ENCODE measurements at regions not wholly inside any gene's neighbourhood (a gene's known extent, or its start where the extent isn't known, plus 50 kb on each side); places are given as distances from the start of the nearest gene placed in this dataset.
"Not testable (repeated sequence)": the region's sequence is repeated elsewhere in the genome, so short reads cannot be mapped to it uniquely, and the experiment has no call there.

DNA sequence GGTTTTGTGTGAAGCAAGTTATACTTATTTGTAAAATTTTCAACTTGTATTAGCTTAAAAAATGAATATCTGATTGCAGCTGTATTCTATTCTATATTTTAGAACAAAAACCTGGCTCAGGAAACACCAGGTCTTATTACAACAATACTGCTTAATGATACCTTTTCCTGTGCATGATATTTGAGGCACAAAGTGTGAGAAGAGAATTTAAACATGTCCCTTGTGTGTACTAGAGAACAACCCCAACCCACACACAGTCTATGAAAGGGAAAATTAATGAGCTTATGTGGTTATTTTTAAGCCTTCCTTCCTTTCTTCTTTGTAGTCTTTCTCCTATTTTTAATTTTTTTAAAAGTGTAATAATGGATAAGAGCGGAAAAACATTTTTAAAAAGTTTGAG, 122.6 kb upstream of the MON1B start:
- H3K4me3 Mint-ChIP-seq = no peak overlapping the region
- intact Hi-C loops (cut with micrococcal nuclease) = no loop called here
- no peak overlapping the region for H3K27ac Mint-ChIP-seq
- peaks cover 18% of the 10 kb centered on the region for H3K27me3 Mint-ChIP-seq (ENCODE audit: low read depth)
- CTCF ChIA-PET = interaction anchor here (0.7 kb wide), 1 partner anchor 467 kb away, joined by 3 read pairs; no protein-coding TSS in a partner anchor
- DNase-seq = no peak
- H3K4me1 Mint-ChIP-seq (ENCODE audit: low read depth) = no peaks in the 10 kb centered on the region
- H3K36me3 Mint-ChIP-seq (ENCODE audit: low read depth) = no peaks in the 10 kb centered on the region
- H3K9me3 Mint-ChIP-seq = no peaks in the 10 kb centered on the region

DNA sequence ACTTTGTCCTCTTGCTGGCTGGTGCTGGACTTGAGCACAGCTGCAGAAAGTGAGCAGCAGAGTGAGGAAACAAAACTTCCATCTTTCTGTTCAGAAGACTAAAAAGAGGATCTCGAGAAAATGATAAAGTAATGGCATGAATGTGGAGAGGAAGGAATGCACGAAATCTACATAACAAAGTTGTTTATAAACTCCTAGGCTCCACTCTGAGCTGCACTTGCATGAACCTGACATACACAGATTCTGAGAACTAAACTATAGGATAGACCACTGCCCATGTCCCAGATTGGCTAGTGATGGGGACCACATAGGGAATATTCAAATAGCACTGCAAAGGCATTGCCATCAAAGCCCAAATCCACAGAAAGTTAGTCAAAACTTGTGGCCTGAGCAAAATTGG, 121.1 kb upstream of the MON1B start:
- CTCF ChIA-PET = no interaction called here
- Mint-ChIP-seq H3K27ac (no peak overlapping the region), H3K36me3 (ENCODE audit: low read depth) (no peaks in the 10 kb centered on the region), H3K4me3 (no peak overlapping the region), H3K4me1 (ENCODE audit: low read depth) (no peaks in the 10 kb centered on the region), H3K9me3 (no peaks in the 10 kb centered on the region), H3K27me3 (ENCODE audit: low read depth) (peaks cover 18% of the 10 kb centered on the region)
- no peak for DNase-seq
- intact Hi-C loops (cut with micrococcal nuclease) = no loop called here

DNA sequence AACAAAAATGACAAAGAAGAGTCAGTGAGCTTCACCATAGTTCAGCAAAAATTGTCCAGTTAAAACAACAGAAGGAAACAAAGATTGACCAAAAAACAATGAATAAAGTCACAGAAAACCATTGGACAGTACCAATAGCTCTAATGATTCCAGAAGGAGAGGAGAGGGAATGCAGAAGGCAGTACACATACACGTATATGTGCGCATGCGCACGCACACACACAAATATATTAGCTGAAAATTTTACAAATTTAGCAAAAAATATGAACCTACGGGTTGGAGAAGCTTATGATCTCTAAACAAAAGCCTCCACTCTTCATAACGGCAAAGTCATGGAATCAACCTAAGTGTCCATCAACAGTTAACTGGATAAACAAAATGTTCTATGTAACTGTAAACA, 120.3 kb upstream of the MON1B start:
- Mint-ChIP-seq H3K9me3 (no peaks in the 10 kb centered on the region), H3K27me3 (ENCODE audit: low read depth) (peaks cover 18% of the 10 kb centered on the region), H3K27ac (no peak overlapping the region), H3K36me3 (ENCODE audit: low read depth) (no peaks in the 10 kb centered on the region), H3K4me3 (no peak overlapping the region), H3K4me1 (ENCODE audit: low read depth) (no peaks in the 10 kb centered on the region)
- no peak for DNase-seq
- CTCF ChIA-PET = no interaction called here
- intact Hi-C loops (cut with micrococcal nuclease) = no loop called here

DNA sequence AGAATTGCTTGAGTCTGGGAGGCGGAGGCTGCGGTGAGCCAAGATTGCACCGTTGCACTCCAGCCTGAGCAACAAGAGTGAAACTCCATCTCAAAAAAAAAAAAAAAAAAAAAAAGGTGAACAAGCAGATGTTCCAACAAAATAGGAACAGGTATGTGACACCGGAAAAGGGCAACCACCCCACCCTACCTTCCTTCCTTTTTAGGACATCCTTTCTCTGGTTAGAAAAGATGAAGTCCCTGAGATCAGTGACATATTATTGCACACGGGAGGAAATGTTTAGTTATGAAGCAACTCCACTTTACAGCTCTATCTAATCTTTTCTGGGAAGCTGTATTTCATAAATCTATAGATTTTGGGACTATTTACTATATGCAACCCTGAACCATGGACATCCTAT, 114.2 kb upstream of the MON1B start:
- no peak overlapping the region for H3K27ac Mint-ChIP-seq
- H3K4me3 Mint-ChIP-seq = no peak overlapping the region

DNA sequence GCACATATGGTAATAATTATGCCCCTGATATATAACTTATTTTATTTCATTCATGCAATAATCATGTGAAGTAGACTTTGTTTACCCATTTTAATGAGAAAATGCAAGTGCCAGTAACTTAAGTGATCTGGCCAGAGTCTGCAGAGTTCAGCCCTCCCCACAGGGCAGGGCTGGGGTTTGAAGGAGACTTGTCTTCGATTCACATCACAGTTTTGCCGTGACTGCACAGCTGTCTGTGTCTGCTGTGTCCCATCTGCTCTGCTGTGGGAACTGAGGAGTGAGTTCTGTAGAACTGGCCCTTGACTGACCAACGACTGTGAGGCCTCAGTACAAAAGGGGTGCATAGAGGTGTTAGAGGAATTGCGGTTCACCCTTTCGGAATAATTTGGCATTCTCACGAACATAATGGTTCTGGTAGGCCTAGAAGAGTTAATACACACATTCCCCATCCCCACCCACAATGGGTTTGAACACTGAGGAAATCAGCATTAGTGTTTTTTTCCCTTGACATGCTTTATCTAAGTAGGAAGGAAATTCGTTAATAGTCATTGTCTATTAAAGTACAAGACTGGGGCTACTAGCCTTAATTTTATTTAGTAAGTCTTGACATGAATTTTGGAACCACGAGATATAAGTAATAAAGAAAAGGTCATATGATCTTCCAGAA, 113.6 kb upstream of the MON1B start:
- no peaks in the 10 kb centered on the region for H3K9me3 Mint-ChIP-seq
- no peak for DNase-seq
- CTCF ChIA-PET = no interaction called here

More for the DNA sequence above, 114.2 kb upstream of the MON1B start:
- Mint-ChIP-seq H3K4me1 (ENCODE audit: low read depth) (no peaks in the 10 kb centered on the region), H3K27me3 (ENCODE audit: low read depth) (peaks cover 3% of the 10 kb centered on the region), H3K36me3 (ENCODE audit: low read depth) (no peaks in the 10 kb centered on the region), H3K9me3 (no peaks in the 10 kb centered on the region)
- intact Hi-C loops (cut with micrococcal nuclease) = no loop called here
- no peak for DNase-seq
- CTCF ChIA-PET = no interaction called here

DNA sequence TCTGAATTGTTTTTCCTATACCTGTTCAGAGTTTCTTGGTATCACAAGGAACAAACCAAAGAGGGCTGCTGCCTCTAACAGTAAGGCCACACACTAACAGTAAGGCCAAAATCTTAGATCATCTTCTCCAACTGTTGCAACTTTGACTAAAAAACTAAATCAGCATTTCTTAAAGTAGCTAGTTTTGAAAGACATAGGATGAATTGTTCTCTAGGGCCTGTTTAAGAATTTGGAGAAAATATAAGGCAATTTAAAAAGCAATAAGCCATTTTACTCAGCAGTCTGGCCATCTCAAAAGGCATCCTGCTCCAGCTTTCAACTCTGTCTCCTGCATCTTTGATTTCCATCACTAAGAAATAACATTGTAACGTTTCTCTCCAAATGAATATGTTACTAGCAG, 105.0 kb upstream of the MON1B start:
- Mint-ChIP-seq H3K27me3 (ENCODE audit: low read depth) (peaks cover 2% of the 10 kb centered on the region), H3K4me3 (no peak overlapping the region), H3K4me1 (ENCODE audit: low read depth) (no peaks in the 10 kb centered on the region), H3K9me3 (no peaks in the 10 kb centered on the region), H3K27ac (no peak overlapping the region), H3K36me3 (ENCODE audit: low read depth) (no peaks in the 10 kb centered on the region)
- intact Hi-C loops (cut with micrococcal nuclease) = no loop called here
- no peak for DNase-seq
- CTCF ChIA-PET = interaction anchor here (0.6 kb wide), 1 partner anchor 84 kb away, joined by 3 read pairs; no protein-coding TSS in a partner anchor

More for the DNA sequence above, 113.6 kb upstream of the MON1B start:
- no peaks in the 10 kb centered on the region for H3K36me3 Mint-ChIP-seq (ENCODE audit: low read depth)
- intact Hi-C loops (cut with micrococcal nuclease) = no loop called here
- no peak overlapping the region for H3K27ac Mint-ChIP-seq
- H3K27me3 Mint-ChIP-seq (ENCODE audit: low read depth) = peaks cover 3% of the 10 kb centered on the region
- no peak overlapping the region for H3K4me3 Mint-ChIP-seq
- H3K4me1 Mint-ChIP-seq (ENCODE audit: low read depth) = no peaks in the 10 kb centered on the region

DNA sequence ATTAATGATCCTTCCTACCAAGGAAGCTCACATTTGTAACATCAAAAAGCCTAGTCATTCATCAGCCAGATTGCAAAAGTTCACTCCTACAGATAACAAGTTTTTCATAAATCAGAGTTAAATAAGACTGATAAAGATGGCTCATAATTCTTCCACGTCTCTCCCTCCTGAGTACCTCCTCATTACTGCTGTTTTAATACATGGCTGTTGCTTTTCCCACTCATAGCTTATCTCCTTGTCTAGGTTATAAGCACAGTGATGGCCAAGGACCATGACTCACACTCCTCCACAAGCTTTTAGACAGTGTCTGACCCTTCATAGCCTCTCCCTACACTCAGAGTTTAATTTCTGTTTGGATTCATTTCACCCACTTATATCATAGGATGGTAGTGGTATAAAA, 100.9 kb upstream of the MON1B start:
- no peak overlapping the region for H3K4me3 Mint-ChIP-seq
- no peaks in the 10 kb centered on the region for H3K36me3 Mint-ChIP-seq (ENCODE audit: low read depth)

DNA sequence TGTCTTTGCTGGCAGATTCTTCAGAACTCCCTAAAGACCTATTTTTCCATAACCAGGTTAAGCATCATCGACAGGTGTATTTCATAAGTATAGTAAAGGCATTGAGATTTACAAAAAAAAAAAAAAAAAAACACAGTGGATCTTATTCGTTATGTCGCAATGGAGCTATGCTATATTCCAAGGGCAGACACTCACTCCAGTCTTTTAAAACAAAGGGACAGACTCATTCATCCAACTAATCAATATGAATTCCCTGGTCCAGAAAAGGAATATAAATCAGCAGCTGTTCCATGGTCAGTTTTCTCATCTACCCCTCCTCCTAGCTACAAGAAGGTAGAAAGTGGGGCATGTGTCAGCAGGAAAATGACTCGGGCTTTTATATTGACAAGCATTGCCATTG, 97.7 kb upstream of the MON1B start:
- H3K27me3 Mint-ChIP-seq (ENCODE audit: low read depth) = no peaks in the 10 kb centered on the region
- no peaks in the 10 kb centered on the region for H3K9me3 Mint-ChIP-seq
- DNase-seq = no peak
- H3K27ac Mint-ChIP-seq = no peak overlapping the region
- H3K4me1 Mint-ChIP-seq (ENCODE audit: low read depth) = no peaks in the 10 kb centered on the region
- CTCF ChIA-PET = interaction anchor here (1.2 kb wide), 1 partner anchor 78 kb away, joined by 3 read pairs; no protein-coding TSS in a partner anchor
- intact Hi-C loops (cut with micrococcal nuclease) = no loop called here
- H3K4me3 Mint-ChIP-seq = no peak overlapping the region
- H3K36me3 Mint-ChIP-seq (ENCODE audit: low read depth) = no peaks in the 10 kb centered on the region

More for the DNA sequence above, 100.9 kb upstream of the MON1B start:
- H3K9me3 Mint-ChIP-seq = no peaks in the 10 kb centered on the region
- intact Hi-C loops (cut with micrococcal nuclease) = no loop called here
- no peak for DNase-seq
- CTCF ChIA-PET = interaction anchor here (0.7 kb wide), 1 partner anchor 564 kb away, joined by 3 read pairs; no protein-coding TSS in a partner anchor
- H3K27me3 Mint-ChIP-seq (ENCODE audit: low read depth) = no peaks in the 10 kb centered on the region
- H3K27ac Mint-ChIP-seq = no peak overlapping the region
- H3K4me1 Mint-ChIP-seq (ENCODE audit: low read depth) = no peaks in the 10 kb centered on the region

DNA sequence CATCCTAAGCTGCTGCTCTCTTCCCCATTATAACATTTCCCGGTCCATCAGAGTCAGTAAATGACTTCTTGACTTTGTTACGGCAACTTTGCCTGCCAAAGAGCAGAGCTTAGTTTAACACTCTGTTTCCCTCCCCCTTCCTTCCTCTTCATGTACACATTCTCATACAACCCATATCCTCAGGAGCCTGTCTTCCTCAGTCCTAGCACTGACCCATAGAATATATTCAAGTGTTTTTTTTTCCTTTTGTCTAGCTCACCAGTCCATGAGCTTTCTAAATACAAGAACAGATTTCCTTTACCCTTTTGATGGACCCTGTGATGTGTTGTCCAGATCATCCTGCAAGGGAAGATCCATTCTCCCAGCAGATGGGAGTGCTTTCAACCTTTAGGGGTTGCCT, 97.0 kb upstream of the MON1B start:
- H3K9me3 Mint-ChIP-seq = no peaks in the 10 kb centered on the region
- intact Hi-C loops (cut with micrococcal nuclease) = no loop called here
- no peaks in the 10 kb centered on the region for H3K36me3 Mint-ChIP-seq (ENCODE audit: low read depth)
- CTCF ChIA-PET = interaction anchor here (0.6 kb wide), 1 partner anchor 16 kb away, joined by 4 read pairs; no protein-coding TSS in a partner anchor
- no peak overlapping the region for H3K27ac Mint-ChIP-seq
- H3K27me3 Mint-ChIP-seq (ENCODE audit: low read depth) = no peaks in the 10 kb centered on the region
- H3K4me1 Mint-ChIP-seq (ENCODE audit: low read depth) = no peaks in the 10 kb centered on the region
- no peak overlapping the region for H3K4me3 Mint-ChIP-seq
- no peak for DNase-seq

DNA sequence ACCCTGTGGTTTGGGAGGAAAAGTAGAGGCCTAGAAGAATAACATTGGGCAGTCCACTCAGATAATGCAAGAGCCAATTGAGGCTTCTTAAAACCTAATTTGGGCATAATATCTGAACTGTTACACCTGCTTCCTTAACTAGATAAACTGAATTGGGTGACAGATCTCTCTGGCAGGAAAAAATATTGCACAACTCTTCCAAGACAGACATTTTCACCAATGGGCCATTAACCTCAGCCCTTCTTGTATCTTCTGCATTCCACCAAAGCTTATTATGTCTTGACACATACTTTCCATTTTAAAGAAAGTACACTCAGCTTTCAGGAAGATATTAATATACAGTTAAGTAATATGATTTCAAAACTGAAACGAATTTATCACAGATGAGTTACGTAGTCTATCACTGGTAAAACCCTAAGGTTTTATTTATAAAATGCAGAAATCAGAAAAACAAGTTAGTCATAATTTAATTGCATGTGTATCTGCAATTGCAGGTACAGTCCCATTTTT, 79.9 kb upstream of the MON1B start:
- Mint-ChIP-seq H3K27ac (no peak overlapping the region), H3K4me3 (no peak overlapping the region), H3K27me3 (ENCODE audit: low read depth) (peaks cover 2% of the 10 kb centered on the region), H3K9me3 (peaks cover 1% of the 10 kb centered on the region), H3K4me1 (ENCODE audit: low read depth) (peaks cover 2% of the 10 kb centered on the region), H3K36me3 (ENCODE audit: low read depth) (no peaks in the 10 kb centered on the region)
- DNase-seq = no peak
- intact Hi-C loops (cut with micrococcal nuclease) = no loop called here
- CTCF ChIA-PET = no interaction called here

DNA sequence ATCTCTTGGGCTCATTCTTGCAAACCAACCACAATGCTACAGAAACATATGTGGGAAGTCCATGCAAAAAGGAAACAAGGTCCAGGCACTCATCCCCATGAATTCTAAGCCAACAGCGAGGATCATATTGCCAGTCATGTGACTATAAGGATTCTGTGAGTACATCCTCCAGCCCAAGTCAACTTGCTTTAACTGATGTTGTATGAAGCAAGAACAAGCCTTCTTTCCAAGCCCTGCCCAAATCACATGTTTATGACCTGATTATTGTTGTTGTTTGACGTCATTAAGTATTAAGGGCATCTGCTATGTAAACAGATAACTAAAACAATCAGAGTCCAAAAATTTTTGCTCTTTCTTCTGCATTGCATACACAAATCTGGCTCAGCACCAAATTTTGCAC, 78.2 kb upstream of the MON1B start:
- no peak for DNase-seq
- peaks cover 2% of the 10 kb centered on the region for H3K4me1 Mint-ChIP-seq (ENCODE audit: low read depth)
- H3K9me3 Mint-ChIP-seq = no peaks in the 10 kb centered on the region
- no peaks in the 10 kb centered on the region for H3K27me3 Mint-ChIP-seq (ENCODE audit: low read depth)
- no peak overlapping the region for H3K4me3 Mint-ChIP-seq
- no peaks in the 10 kb centered on the region for H3K36me3 Mint-ChIP-seq (ENCODE audit: low read depth)
- H3K27ac Mint-ChIP-seq = no peak overlapping the region
- intact Hi-C loops (cut with micrococcal nuclease) = no loop called here
- CTCF ChIA-PET = no interaction called here

DNA sequence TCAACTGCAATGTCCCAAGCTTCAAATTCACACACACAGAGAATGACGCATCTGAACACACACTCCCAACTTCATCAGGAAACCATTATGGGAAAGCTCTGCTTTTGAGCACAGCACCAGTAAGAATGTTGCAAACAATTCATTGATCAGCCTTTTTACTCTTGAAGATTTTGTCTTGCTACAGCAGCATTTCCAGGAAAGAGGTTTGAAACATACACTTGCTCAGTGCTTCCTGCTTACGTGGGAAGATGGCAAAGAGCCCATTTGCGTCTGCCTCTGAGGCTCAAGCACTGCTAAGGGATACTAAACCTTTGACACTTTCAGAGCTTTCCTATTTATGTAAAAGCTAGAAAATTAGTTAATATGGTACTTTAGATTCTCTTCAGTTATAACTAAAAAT, 77.2 kb upstream of the MON1B start:
- Mint-ChIP-seq H3K27me3 (ENCODE audit: low read depth) (peaks cover 5% of the 10 kb centered on the region), H3K4me1 (ENCODE audit: low read depth) (peaks cover 2% of the 10 kb centered on the region), H3K36me3 (ENCODE audit: low read depth) (no peaks in the 10 kb centered on the region), H3K4me3 (no peak overlapping the region), H3K27ac (no peak overlapping the region), H3K9me3 (no peaks in the 10 kb centered on the region)
- intact Hi-C loops (cut with micrococcal nuclease) = no loop called here
- CTCF ChIA-PET = no interaction called here
- peak; percentile 12 for DNase-seq

DNA sequence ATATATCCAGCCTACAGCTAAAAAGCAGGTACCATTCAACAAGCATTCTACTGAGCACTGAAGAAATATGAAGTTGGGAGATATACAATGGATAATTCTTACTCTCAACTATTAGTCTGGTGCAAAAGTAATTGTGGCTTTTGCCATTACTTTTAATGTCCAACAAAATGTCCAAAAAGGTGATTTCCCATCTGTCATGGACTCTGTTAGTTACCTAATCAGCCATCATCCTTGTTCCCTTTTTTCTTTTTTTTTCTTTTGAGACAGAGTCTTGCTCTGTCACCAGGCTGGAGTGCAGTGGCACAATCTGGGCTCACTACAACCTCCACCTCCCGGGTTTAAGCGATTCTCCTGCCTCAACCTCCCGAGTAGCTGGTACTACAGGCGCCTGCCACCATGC, 76.6 kb upstream of the MON1B start:
- H3K27ac Mint-ChIP-seq; H3K4me1 Mint-ChIP-seq (ENCODE audit: low read depth); H3K4me3 Mint-ChIP-seq; DNase-seq; H3K27me3 Mint-ChIP-seq (ENCODE audit: low read depth); CTCF ChIA-PET; H3K9me3 Mint-ChIP-seq; H3K36me3 Mint-ChIP-seq (ENCODE audit: low read depth); intact Hi-C loops (cut with micrococcal nuclease): not testable (repeated sequence)
